ENCODE measurements at regions not wholly inside any gene's neighbourhood (a gene's known extent, or its start where the extent isn't known, plus 50 kb on each side); places are given as distances from the start of the nearest gene placed in this dataset.
"Not testable (repeated sequence)": the region's sequence is repeated elsewhere in the genome, so short reads cannot be mapped to it uniquely, and the experiment has no call there.

GRCh38 chr5:34217386-34217785, 174.4 kb upstream of the C1QTNF3 start:
- H3K27me3 Mint-ChIP-seq; H3K9me3 Mint-ChIP-seq; intact Hi-C loops (cut with micrococcal nuclease); ATAC-seq; DNase-seq; CTCF ChIA-PET; H3K27ac Mint-ChIP-seq; H3K4me3 Mint-ChIP-seq; POLR2A ChIA-PET; H3K4me1 Mint-ChIP-seq (ENCODE audit: low read depth); H3K36me3 Mint-ChIP-seq (ENCODE audit: low read depth): not testable (repeated sequence)

GRCh38 chr5:34221329-34222073, 178.5 kb upstream of the C1QTNF3 start:
- ATAC-seq; H3K4me3 Mint-ChIP-seq; H3K9me3 Mint-ChIP-seq; H3K27ac Mint-ChIP-seq; POLR2A ChIA-PET; CTCF ChIA-PET; intact Hi-C loops (cut with micrococcal nuclease); H3K4me1 Mint-ChIP-seq (ENCODE audit: low read depth); H3K27me3 Mint-ChIP-seq; H3K36me3 Mint-ChIP-seq (ENCODE audit: low read depth); DNase-seq: not testable (repeated sequence)

DNA sequence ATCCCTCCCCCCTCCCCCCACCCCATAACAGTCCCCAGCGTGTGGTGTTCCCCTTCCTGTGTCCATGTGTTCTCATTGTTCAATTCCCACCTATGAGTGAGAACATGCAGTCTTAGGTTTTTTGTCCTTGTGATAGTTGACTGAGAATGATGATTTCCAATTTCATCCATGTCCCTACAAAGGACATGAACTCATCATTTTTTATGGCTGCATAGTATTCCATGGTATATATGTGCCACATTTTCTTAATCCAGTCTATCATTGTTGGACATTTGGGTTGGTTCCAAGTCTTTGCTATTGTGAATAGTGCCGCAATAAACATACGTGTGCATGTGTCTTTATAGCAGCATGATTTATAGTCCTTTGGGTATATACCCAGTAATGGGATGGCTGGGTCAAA, 180.1 kb upstream of the C1QTNF3 start:
- H3K9me3 Mint-ChIP-seq; H3K27ac Mint-ChIP-seq; H3K4me1 Mint-ChIP-seq (ENCODE audit: low read depth); DNase-seq; POLR2A ChIA-PET; H3K36me3 Mint-ChIP-seq (ENCODE audit: low read depth); H3K4me3 Mint-ChIP-seq; ATAC-seq; CTCF ChIA-PET; intact Hi-C loops (cut with micrococcal nuclease); H3K27me3 Mint-ChIP-seq: not testable (repeated sequence)

GRCh38 chr5:34230402-34230801, 187.4 kb upstream of the C1QTNF3 start:
- H3K27me3 Mint-ChIP-seq; H3K9me3 Mint-ChIP-seq; H3K4me1 Mint-ChIP-seq (ENCODE audit: low read depth); intact Hi-C loops (cut with micrococcal nuclease); ATAC-seq; DNase-seq; H3K36me3 Mint-ChIP-seq (ENCODE audit: low read depth); H3K4me3 Mint-ChIP-seq; CTCF ChIA-PET; POLR2A ChIA-PET; H3K27ac Mint-ChIP-seq: not testable (repeated sequence)

- CTCF ChIA-PET; DNase-seq; H3K27me3 Mint-ChIP-seq; POLR2A ChIA-PET; ATAC-seq; intact Hi-C loops (cut with micrococcal nuclease); H3K9me3 Mint-ChIP-seq; H3K36me3 Mint-ChIP-seq (ENCODE audit: low read depth): not testable (repeated sequence)
- Mint-ChIP-seq H3K27ac (peak overlapping the region; percentile 90), H3K4me1 (ENCODE audit: low read depth) (peaks cover 15% of the 10 kb centered on the region), H3K4me3 (peak overlapping the region; percentile 80)
These were observed 200.8 kb upstream of the C1QTNF3 start for GRCh38 chr5:34243802-34244201.

- peaks cover 14% of the 10 kb centered on the region for H3K4me1 Mint-ChIP-seq (ENCODE audit: low read depth)
- peak overlapping the region; percentile 90 for H3K27ac Mint-ChIP-seq
- peak overlapping the region; percentile 80 for H3K4me3 Mint-ChIP-seq
- peak; percentile 80 for DNase-seq
- POLR2A ChIA-PET; H3K9me3 Mint-ChIP-seq; intact Hi-C loops (cut with micrococcal nuclease); H3K36me3 Mint-ChIP-seq (ENCODE audit: low read depth); CTCF ChIA-PET; H3K27me3 Mint-ChIP-seq: not testable (repeated sequence)
- ATAC-seq, result peak; percentile 95
These were observed 201.4 kb upstream of the C1QTNF3 start for GRCh38 chr5:34244281-34245031.

- H3K9me3 Mint-ChIP-seq; POLR2A ChIA-PET; CTCF ChIA-PET; H3K4me3 Mint-ChIP-seq; intact Hi-C loops (cut with micrococcal nuclease); H3K36me3 Mint-ChIP-seq (ENCODE audit: low read depth); H3K27me3 Mint-ChIP-seq; DNase-seq; H3K27ac Mint-ChIP-seq; H3K4me1 Mint-ChIP-seq (ENCODE audit: low read depth): not testable (repeated sequence)
- ATAC-seq, result peak; percentile 94
These were observed 202.0 kb upstream of the C1QTNF3 start for GRCh38 chr5:34245032-34245394.

- CTCF ChIA-PET; ATAC-seq; POLR2A ChIA-PET; intact Hi-C loops (cut with micrococcal nuclease); H3K36me3 Mint-ChIP-seq (ENCODE audit: low read depth); H3K9me3 Mint-ChIP-seq; H3K4me1 Mint-ChIP-seq (ENCODE audit: low read depth); H3K27me3 Mint-ChIP-seq: not testable (repeated sequence)
- peak overlapping the region; percentile 91 for H3K27ac Mint-ChIP-seq
- H3K4me3 Mint-ChIP-seq, result peak overlapping the region; percentile 75
- peak; percentile 3 for DNase-seq
These were observed 202.8 kb upstream of the C1QTNF3 start for GRCh38 chr5:34245813-34246212.

DNA sequence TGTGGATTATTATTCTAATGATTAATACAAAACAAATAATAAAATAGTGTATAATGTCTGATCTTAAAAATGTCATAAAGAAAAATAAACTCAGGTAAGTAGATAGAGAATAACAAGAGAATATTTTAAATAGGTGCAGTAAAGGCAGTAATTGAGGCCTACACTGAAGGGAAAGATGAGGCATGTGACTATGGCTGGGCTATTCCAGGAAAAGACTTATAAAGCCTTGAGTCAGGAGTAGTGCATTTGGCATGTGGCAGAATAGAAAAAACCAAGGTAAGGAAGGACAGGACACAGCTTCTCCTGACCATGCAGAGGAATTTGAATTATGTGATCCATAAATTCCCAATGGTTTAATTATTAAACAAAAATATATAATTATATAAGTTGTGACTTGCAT, 215.6 kb upstream of the C1QTNF3 start:
- ATAC-seq; POLR2A ChIA-PET; H3K27ac Mint-ChIP-seq; H3K36me3 Mint-ChIP-seq (ENCODE audit: low read depth); DNase-seq; CTCF ChIA-PET; H3K4me3 Mint-ChIP-seq; intact Hi-C loops (cut with micrococcal nuclease); H3K9me3 Mint-ChIP-seq; H3K4me1 Mint-ChIP-seq (ENCODE audit: low read depth); H3K27me3 Mint-ChIP-seq: not testable (repeated sequence)

DNA sequence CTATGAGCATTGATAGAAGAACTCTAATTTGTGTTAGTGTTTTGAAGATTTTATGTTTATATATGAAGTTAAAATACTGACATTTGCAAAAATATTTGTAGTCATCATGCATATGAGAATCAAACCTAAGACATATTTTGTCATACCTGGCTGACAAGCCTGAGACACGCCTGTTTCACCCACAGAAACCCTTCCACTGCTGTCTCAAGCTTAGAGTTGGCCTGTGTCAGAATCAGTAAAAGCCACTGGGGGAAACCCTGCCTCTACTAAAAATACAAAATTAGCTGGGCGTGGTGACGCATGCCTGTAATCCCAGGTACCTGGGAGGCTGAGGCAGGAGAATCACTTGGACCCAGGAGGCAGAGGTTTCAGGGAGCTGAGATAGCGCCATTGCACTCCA, 218.0 kb upstream of the C1QTNF3 start:
- ATAC-seq; intact Hi-C loops (cut with micrococcal nuclease); CTCF ChIA-PET; H3K27me3 Mint-ChIP-seq; H3K4me3 Mint-ChIP-seq; H3K9me3 Mint-ChIP-seq; DNase-seq; H3K4me1 Mint-ChIP-seq (ENCODE audit: low read depth); H3K27ac Mint-ChIP-seq; H3K36me3 Mint-ChIP-seq (ENCODE audit: low read depth); POLR2A ChIA-PET: not testable (repeated sequence)

DNA sequence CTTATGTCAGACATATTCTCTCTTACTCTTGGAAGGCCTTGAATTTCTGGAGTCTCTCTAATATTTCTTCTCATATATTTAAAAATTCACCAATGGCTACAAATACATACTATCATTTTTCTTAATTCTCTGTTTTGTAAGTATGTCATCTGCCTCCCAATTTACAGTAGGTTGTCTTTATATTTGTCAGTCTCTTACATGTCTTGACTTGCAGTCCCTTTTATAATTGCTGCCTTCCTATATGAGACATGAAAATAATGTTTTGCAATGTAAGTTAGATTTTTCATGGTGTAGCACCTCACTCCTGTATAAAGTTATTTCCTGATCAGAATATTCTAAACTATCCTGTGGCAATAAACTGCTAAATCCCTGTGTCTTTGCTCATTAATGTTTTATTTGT, 223.1 kb upstream of the C1QTNF3 start:
- H3K27me3 Mint-ChIP-seq; H3K9me3 Mint-ChIP-seq; H3K4me3 Mint-ChIP-seq; H3K36me3 Mint-ChIP-seq (ENCODE audit: low read depth); ATAC-seq; H3K4me1 Mint-ChIP-seq (ENCODE audit: low read depth); intact Hi-C loops (cut with micrococcal nuclease); POLR2A ChIA-PET; H3K27ac Mint-ChIP-seq; DNase-seq; CTCF ChIA-PET: not testable (repeated sequence)

- H3K4me1 Mint-ChIP-seq (ENCODE audit: low read depth); POLR2A ChIA-PET; H3K36me3 Mint-ChIP-seq (ENCODE audit: low read depth); CTCF ChIA-PET; H3K4me3 Mint-ChIP-seq; H3K27ac Mint-ChIP-seq; H3K9me3 Mint-ChIP-seq; ATAC-seq; DNase-seq; intact Hi-C loops (cut with micrococcal nuclease); H3K27me3 Mint-ChIP-seq: not testable (repeated sequence)
These were observed 253.7 kb upstream of the C1QTNF3 start for GRCh38 chr5:34296759-34297158.

All from activated CD8-positive, alpha-beta T cell treated with anti-CD3 and anti-CD28 coated beads for 36 hours (primary cell).